Stimulated activated naive B cell treated with anti-CD40 and anti-IgM and Interleukin-4, amounts not matched to agents 10 μg/mL and 1 μg/mL and 100 μg/mL, for 72 hours (primary cell): ENCODE measurements at regions not wholly inside any gene's neighbourhood (a gene's known extent, or its start where the extent isn't known, plus 50 kb on each side); places are given as distances from the start of the nearest gene placed in this dataset.
A peak's percentile ranks its signal among the peaks of the same experiment; 100 is the strongest.

Source experiments
- ATAC-seq, 2 donors: fragments of 150-1000 bp; cut with Tn5 transposase; replicated peaks; 2 replicates each; pipeline ENCODE4 v1.10.0; 2021; ENCODE audit warnings: moderate library complexity in 1 of 2
- DNase-seq: peaks from one replicate; pipeline ENCODE4 v3.0.0; 2021
- H3K27ac Mint-ChIP-seq: one replicate; pipeline ENCODE4 v1.8.0; 2022; ENCODE audit warnings: mild to moderate bottlenecking, mixed read lengths
- H3K27me3 Mint-ChIP-seq, 2 donors: one replicate each; pipeline ENCODE4 v1.8.0; 2022; ENCODE audit warnings: mixed read lengths in 2 of 2
- H3K36me3 Mint-ChIP-seq, 2 donors: one replicate each; pipeline ENCODE4 v1.8.0; 2022; ENCODE audit warnings: mixed read lengths in 2 of 2, mild to moderate bottlenecking in 1 of 2
- H3K4me1 Mint-ChIP-seq, 2 donors: one replicate each; pipeline ENCODE4 v1.8.0; 2022; ENCODE audit warnings: mixed read lengths in 2 of 2, mild to moderate bottlenecking in 1 of 2
- H3K4me3 Mint-ChIP-seq, 2 donors: one replicate each; pipeline ENCODE4 v1.8.0; 2022; ENCODE audit warnings: mild to moderate bottlenecking in 2 of 2, mixed read lengths in 2 of 2, moderate library complexity in 1 of 2
- H3K9me3 Mint-ChIP-seq, 2 donors: one replicate each; pipeline ENCODE4 v1.8.0; 2022; ENCODE audit warnings: mixed read lengths in 2 of 2, mild to moderate bottlenecking in 1 of 2

GRCh38 chr1:199303035-199303434, 664.2 kb downstream of the PTPRC start:
- Mint-ChIP-seq H3K27me3 (no peaks in the 10 kb centered on the region), H3K4me1 (peaks cover 8 to 14% of the 10 kb centered on the region in 2 donors), H3K27ac (no peak overlapping the region), H3K9me3 (no peaks in the 10 kb centered on the region), H3K4me3 (no peak overlapping the region), H3K36me3 (no peaks in the 10 kb centered on the region)
- ATAC-seq (no peak), DNase-seq (no peak)

- DNase-seq: no peak
- H3K27ac Mint-ChIP-seq: no peak overlapping the region
- H3K4me1 Mint-ChIP-seq: peaks cover 18 to 23% of the 10 kb centered on the region in 2 donors
- H3K4me3 Mint-ChIP-seq: no peak overlapping the region
- peaks cover 0 to 4% of the 10 kb centered on the region in 2 donors for H3K9me3 Mint-ChIP-seq
- no peaks in the 10 kb centered on the region for H3K27me3 Mint-ChIP-seq
- peaks cover 0 to 3% of the 10 kb centered on the region in 2 donors for H3K36me3 Mint-ChIP-seq
- ATAC-seq: no peak
Observed at GRCh38 chr1:199305053-199305452, 666.2 kb downstream of the PTPRC start.

- H3K4me3 Mint-ChIP-seq: no peak overlapping the region
- H3K4me1 Mint-ChIP-seq: peaks cover 26 to 37% of the 10 kb centered on the region in 2 donors
- no peak overlapping the region for H3K27ac Mint-ChIP-seq
- H3K36me3 Mint-ChIP-seq: peaks cover 0 to 3% of the 10 kb centered on the region in 2 donors
- H3K27me3 Mint-ChIP-seq: no peaks in the 10 kb centered on the region
- DNase-seq (no peak), ATAC-seq (no peak)
- H3K9me3 Mint-ChIP-seq: peaks cover 0 to 5% of the 10 kb centered on the region in 2 donors
Observed at GRCh38 chr1:199307496-199308264, 668.8 kb downstream of the PTPRC start.

GRCh38 chr1:199308349-199308846, 669.6 kb downstream of the PTPRC start:
- peak in 1 of 2 donors; percentile 28 for ATAC-seq
- peaks cover 30 to 43% of the 10 kb centered on the region in 2 donors for H3K4me1 Mint-ChIP-seq
- H3K27me3 Mint-ChIP-seq: no peaks in the 10 kb centered on the region
- DNase-seq: no peak
- H3K9me3 Mint-ChIP-seq: peaks cover 0 to 5% of the 10 kb centered on the region in 2 donors
- H3K4me3 Mint-ChIP-seq: no peak overlapping the region
- H3K27ac Mint-ChIP-seq: no peak overlapping the region
- H3K36me3 Mint-ChIP-seq: peaks cover 0 to 3% of the 10 kb centered on the region in 2 donors

- DNase-seq (peak; percentile 28), ATAC-seq (peak; percentile 91 to 93)
- no peaks in the 10 kb centered on the region for H3K27me3 Mint-ChIP-seq
- no peak overlapping the region for H3K27ac Mint-ChIP-seq
- peaks cover 0 to 5% of the 10 kb centered on the region in 2 donors for H3K9me3 Mint-ChIP-seq
- H3K4me3 Mint-ChIP-seq: no peak overlapping the region
- H3K36me3 Mint-ChIP-seq: peaks cover 0 to 3% of the 10 kb centered on the region in 2 donors
- H3K4me1 Mint-ChIP-seq: peaks cover 29 to 50% of the 10 kb centered on the region in 2 donors
Observed at GRCh38 chr1:199310708-199311107, 671.9 kb downstream of the PTPRC start.

- Mint-ChIP-seq H3K4me1 (peaks cover 29 to 50% of the 10 kb centered on the region in 2 donors), H3K27me3 (no peaks in the 10 kb centered on the region), H3K27ac (no peak overlapping the region), H3K36me3 (peaks cover 0 to 3% of the 10 kb centered on the region in 2 donors), H3K4me3 (no peak overlapping the region), H3K9me3 (peaks cover 0 to 5% of the 10 kb centered on the region in 2 donors)
- no peak for DNase-seq
- ATAC-seq: peak in 1 of 2 donors; percentile 15
Observed at GRCh38 chr1:199311478-199312262, 672.8 kb downstream of the PTPRC start.

- H3K27me3 Mint-ChIP-seq: no peaks in the 10 kb centered on the region
- H3K27ac Mint-ChIP-seq: no peak overlapping the region
- no peak for DNase-seq
- H3K9me3 Mint-ChIP-seq: peaks cover 0 to 5% of the 10 kb centered on the region in 2 donors
- H3K4me3 Mint-ChIP-seq: no peak overlapping the region
- peaks cover 0 to 3% of the 10 kb centered on the region in 2 donors for H3K36me3 Mint-ChIP-seq
- no peak for ATAC-seq
- peaks cover 29 to 50% of the 10 kb centered on the region in 2 donors for H3K4me1 Mint-ChIP-seq
Observed at GRCh38 chr1:199312626-199313025, 673.8 kb downstream of the PTPRC start.

- ATAC-seq (no peak), DNase-seq (no peak)
- Mint-ChIP-seq H3K27me3 (no peaks in the 10 kb centered on the region), H3K36me3 (peaks cover 0 to 3% of the 10 kb centered on the region in 2 donors), H3K4me1 (peaks cover 25 to 50% of the 10 kb centered on the region in 2 donors), H3K9me3 (peaks cover 0 to 5% of the 10 kb centered on the region in 2 donors), H3K4me3 (no peak overlapping the region), H3K27ac (peak overlapping the region; percentile 70)
Observed at GRCh38 chr1:199313444-199313843, 674.6 kb downstream of the PTPRC start.

- Mint-ChIP-seq H3K27me3 (no peaks in the 10 kb centered on the region), H3K27ac (no peak overlapping the region), H3K4me1 (peaks cover 10 to 32% of the 10 kb centered on the region in 2 donors), H3K9me3 (peaks cover 0 to 3% of the 10 kb centered on the region in 2 donors), H3K4me3 (no peak overlapping the region), H3K36me3 (no peaks in the 10 kb centered on the region)
- ATAC-seq: no peak
- no peak for DNase-seq
Observed at GRCh38 chr1:199319341-199319740, 680.5 kb downstream of the PTPRC start.

GRCh38 chr1:199322278-199322677, 683.4 kb downstream of the PTPRC start:
- H3K27ac Mint-ChIP-seq: no peak overlapping the region
- ATAC-seq (no peak), DNase-seq (no peak)
- H3K4me1 Mint-ChIP-seq: peaks cover 20 to 47% of the 10 kb centered on the region in 2 donors
- H3K36me3 Mint-ChIP-seq: peaks cover 3 to 4% of the 10 kb centered on the region in 2 donors
- peaks cover 0 to 7% of the 10 kb centered on the region in 2 donors for H3K9me3 Mint-ChIP-seq
- no peak overlapping the region for H3K4me3 Mint-ChIP-seq
- no peaks in the 10 kb centered on the region for H3K27me3 Mint-ChIP-seq

GRCh38 chr1:199333180-199333579, 694.3 kb upstream of the NR5A2 start:
- DNase-seq: no peak

GRCh38 chr1:199335496-199335895, 692.0 kb upstream of the NR5A2 start:
- Mint-ChIP-seq H3K9me3 (no peaks in the 10 kb centered on the region), H3K27ac (no peak overlapping the region), H3K4me1 (peaks cover 4 to 8% of the 10 kb centered on the region in 2 donors), H3K4me3 (no peak overlapping the region), H3K36me3 (no peaks in the 10 kb centered on the region), H3K27me3 (peaks cover 0 to 7% of the 10 kb centered on the region in 2 donors)
- DNase-seq (no peak), ATAC-seq (no peak)

More at GRCh38 chr1:199333180-199333579, 694.3 kb upstream of the NR5A2 start:
- Mint-ChIP-seq H3K27ac (no peak overlapping the region), H3K4me1 (peaks cover 7 to 19% of the 10 kb centered on the region in 2 donors), H3K36me3 (peaks cover 0 to under 1% of the 10 kb centered on the region in 2 donors), H3K27me3 (peaks cover 0 to 2% of the 10 kb centered on the region in 2 donors), H3K4me3 (no peak overlapping the region), H3K9me3 (no peaks in the 10 kb centered on the region)
- ATAC-seq: no peak

GRCh38 chr1:199336745-199337640, 690.5 kb upstream of the NR5A2 start:
- Mint-ChIP-seq H3K27me3 (peaks cover 0 to 7% of the 10 kb centered on the region in 2 donors), H3K9me3 (no peaks in the 10 kb centered on the region), H3K36me3 (no peaks in the 10 kb centered on the region), H3K4me3 (no peak overlapping the region), H3K4me1 (peaks cover 4 to 8% of the 10 kb centered on the region in 2 donors), H3K27ac (no peak overlapping the region)
- peak; percentile 48 to 54 for ATAC-seq
- no peak for DNase-seq
